HCT116 (cell line): ENCODE measurements at regions not wholly inside any gene's neighbourhood (a gene's known extent, or its start where the extent isn't known, plus 50 kb on each side); places are given as distances from the start of the nearest gene placed in this dataset.
A peak's percentile ranks its signal among the peaks of the same experiment; 100 is the strongest.

Experiments
- ATAC-seq: fragments of 200-7000 bp; cut with Tn5 transposase; 2 replicates; pipeline ENCODE4 v1.9.1; 2020; ENCODE audit warnings: mild to moderate bottlenecking, moderate library complexity
- BruUV-seq: library from RNA; stranded (reverse); fragments of 400-500 nt; replicated peaks from 2 replicates; lab custom pipeline; 2021; lab: Mats Ljungman, UMichigan
- CTCF ChIA-PET: fragments of 300-600 bp; sonication (Branson Sonifier 250); formaldehyde crosslinking; loops from one replicate; lab custom pipeline; 2021; ENCODE audit warnings: antibody characterized with exemption; lab: Charles Lee
- POLR2A ChIA-PET: fragments of 300-600, 350-600 bp; sonication (Branson Sonifier 250); formaldehyde crosslinking; loops from one replicate; lab custom pipeline; 2021; ENCODE audit warnings: antibody characterized with exemption; lab: Charles Lee
- RAD21 ChIA-PET, 2 experiments: fragments of 300-600 bp; sonication (Branson Sonifier 250); formaldehyde crosslinking; loops; one replicate each; lab custom pipeline; 2023; ENCODE audit warnings: low total read pairs in 2 of 2; ENCODE audit not compliant: uncharacterized antibody in 2 of 2, unreplicated experiment in 2 of 2, low non-redundant PET in 1 of 2; lab: Charles Lee
- DNase-seq: peaks from one replicate; pipeline ENCODE4 v3.0.0-alpha.2; 2010; ENCODE audit warnings: low read depth, low spot score
- H2AFZ ChIP-seq: fragments of 200-600 bp; shearing (Covaris generic), sonication (generic); 2 replicates; pipeline ENCODE4 v1.6.1; 2017; ENCODE audit warnings: low read depth, mixed run types, mixed read lengths, antibody characterized with exemption, low read length; ENCODE audit not compliant: poor library complexity, severe bottlenecking
- H3K27ac ChIP-seq: 2 replicates; pipeline ENCODE4 v1.5.1; 2012; ENCODE audit warnings: low read depth, low read length
- H3K27me3 ChIP-seq: fragments of 200-600 bp; sonication (generic); 2 replicates; pipeline ENCODE4 v1.6.1; 2016; ENCODE audit warnings: mixed run types, low read length, mixed read lengths; ENCODE audit not compliant: insufficient read depth
- H3K36me3 ChIP-seq, 2 experiments: fragments of 200-500 bp in 1 of 2; fragments of 200-600 bp in 1 of 2; sonication (Bioruptor generic) in 1 of 2; sonication (generic) in 1 of 2; 2 replicates each; pipeline versions ENCODE4 v1.5.1 to v1.6.1; 2014 to 2016; ENCODE audit warnings: low read length in 2 of 2, inconsistent platforms in 1 of 2, mixed read lengths in 1 of 2, mixed run types in 1 of 2; ENCODE audit not compliant: insufficient read depth in 2 of 2, control insufficient read depth in 1 of 2
- H3K4me1 ChIP-seq, 2 experiments: fragments of 200-600 bp in 1 of 2; sonication (generic) in 1 of 2; 2 replicates each; pipeline versions ENCODE4 v1.5.1 to v1.6.1; 2012 to 2017; ENCODE audit warnings: low read length in 2 of 2, inconsistent platforms in 1 of 2, mild to moderate bottlenecking in 1 of 2, mixed read lengths in 1 of 2, mixed run types in 1 of 2, moderate library complexity in 1 of 2; ENCODE audit not compliant: insufficient read depth in 2 of 2, control insufficient read depth in 1 of 2
- H3K4me2 ChIP-seq: fragments of 200-600 bp; sonication (generic); 2 replicates; pipeline ENCODE4 v1.6.1; 2017; ENCODE audit warnings: mixed run types, low read length, mixed read lengths
- H3K4me3 ChIP-seq, 2 experiments: fragments of 200-600 bp in 1 of 2; sonication (generic) in 1 of 2; replicated peaks in 1 of 2; 2 replicates each; pipeline ENCODE4 v1.5.1; 2011 to 2016; ENCODE audit warnings: low read length in 2 of 2, control low read depth in 1 of 2, low read depth in 1 of 2, mild to moderate bottlenecking in 1 of 2, mixed read lengths in 1 of 2, mixed run types in 1 of 2
- H3K79me2 ChIP-seq: fragments of 200-600 bp; sonication (generic); 2 replicates; pipeline ENCODE4 v1.6.1; 2017; ENCODE audit warnings: mild to moderate bottlenecking, mixed run types, low read length, moderate library complexity, mixed read lengths; ENCODE audit not compliant: insufficient read depth
- H3K9ac ChIP-seq: fragments of 200-600 bp; sonication (generic); 2 replicates; pipeline ENCODE4 v1.6.1; 2016; ENCODE audit warnings: low read length, mixed read lengths
- H3K9me2 ChIP-seq: fragments of 200-600 bp; sonication (generic), shearing (Covaris generic); 2 replicates; pipeline ENCODE4 v1.6.1; 2017; ENCODE audit warnings: mixed run types, mild to moderate bottlenecking, moderate library complexity; ENCODE audit not compliant: insufficient read depth
- H3K9me3 ChIP-seq, 2 experiments: fragments of 200-500 bp in 1 of 2; fragments of 200-600 bp in 1 of 2; sonication (Bioruptor generic) in 1 of 2; sonication (generic) in 1 of 2; 2 replicates each; pipeline ENCODE4 v1.6.1; 2014 to 2017; ENCODE audit warnings: low read length in 2 of 2, mixed read lengths in 2 of 2, inconsistent platforms in 1 of 2, low read depth in 1 of 2, mild to moderate bottlenecking in 1 of 2, mixed run types in 1 of 2, moderate library complexity in 1 of 2; ENCODE audit not compliant: control insufficient read depth in 1 of 2, insufficient read depth in 1 of 2
- H4K20me1 ChIP-seq: fragments of 200-600 bp; sonication (generic), shearing (Covaris generic); 2 replicates; pipeline ENCODE4 v1.6.1; 2017; ENCODE audit warnings: mixed run types, mild to moderate bottlenecking, moderate library complexity; ENCODE audit not compliant: insufficient read depth
- EGR1 ChIP-seq: IDR thresholded peaks from 2 replicates; pipeline ENCODE4 v1.6.1; 2012; ENCODE audit warnings: low read depth
- EZH2 ChIP-seq: fragments of 200-600 bp; sonication (generic); IDR thresholded peaks from 2 replicates; pipeline ENCODE4 v1.6.1; 2017; ENCODE audit warnings: antibody characterized with exemption, mixed run types
- FOSL1 ChIP-seq: IDR thresholded peaks from 2 replicates; pipeline ENCODE4 v1.6.1; 2012; ENCODE audit warnings: low read depth
- POLR2AphosphoS5 ChIP-seq: IDR thresholded peaks from 2 replicates; pipeline ENCODE4 v1.6.1; 2011; ENCODE audit warnings: mild to moderate bottlenecking, low read depth, low read length, moderate library complexity
- SRF ChIP-seq: IDR thresholded peaks from 2 replicates; pipeline ENCODE4 v1.6.1; 2012; ENCODE audit warnings: low read depth
- intact Hi-C: fragments of 100-400 bp; cut with micrococcal nuclease; formaldehyde crosslinking; loops from 2 replicates; pipeline ENCODE4 v1.10.0; 2022

GRCh38 chr20:48480216-48480772 is 347.5 kb downstream of the PREX1 start:
- intact Hi-C loops: no loop called here
- ChIA-PET RAD21 (no interaction called here), POLR2A (no interaction called here), CTCF (no interaction called here)
- no peaks in the 10 kb centered on the region for H3K36me3 ChIP-seq
- ATAC-seq (no peak), DNase-seq (no peak)
- no peaks in the 10 kb centered on the region for H4K20me1 ChIP-seq
- no peak overlapping the region for H2AFZ ChIP-seq
- TF ChIP-seq SRF (no peak), EZH2 (0 out of 2 replicates have a peak, but pooled peaks have one; percentile 25)
- no peak overlapping the region for H3K9ac ChIP-seq
- H3K27ac ChIP-seq: no peak overlapping the region
- no peak overlapping the region for H3K4me3 ChIP-seq
- H3K79me2 ChIP-seq: no peaks in the 10 kb centered on the region
- no peaks in the 10 kb centered on the region for H3K9me2 ChIP-seq
- BruUV-seq: no TSS peak
- H3K4me2 ChIP-seq: no peak overlapping the region
- H3K9me3 ChIP-seq: no peaks in the 10 kb centered on the region
- H3K4me1 ChIP-seq: no peaks in the 10 kb centered on the region
- peaks cover 79% of the 10 kb centered on the region for H3K27me3 ChIP-seq

DNA sequence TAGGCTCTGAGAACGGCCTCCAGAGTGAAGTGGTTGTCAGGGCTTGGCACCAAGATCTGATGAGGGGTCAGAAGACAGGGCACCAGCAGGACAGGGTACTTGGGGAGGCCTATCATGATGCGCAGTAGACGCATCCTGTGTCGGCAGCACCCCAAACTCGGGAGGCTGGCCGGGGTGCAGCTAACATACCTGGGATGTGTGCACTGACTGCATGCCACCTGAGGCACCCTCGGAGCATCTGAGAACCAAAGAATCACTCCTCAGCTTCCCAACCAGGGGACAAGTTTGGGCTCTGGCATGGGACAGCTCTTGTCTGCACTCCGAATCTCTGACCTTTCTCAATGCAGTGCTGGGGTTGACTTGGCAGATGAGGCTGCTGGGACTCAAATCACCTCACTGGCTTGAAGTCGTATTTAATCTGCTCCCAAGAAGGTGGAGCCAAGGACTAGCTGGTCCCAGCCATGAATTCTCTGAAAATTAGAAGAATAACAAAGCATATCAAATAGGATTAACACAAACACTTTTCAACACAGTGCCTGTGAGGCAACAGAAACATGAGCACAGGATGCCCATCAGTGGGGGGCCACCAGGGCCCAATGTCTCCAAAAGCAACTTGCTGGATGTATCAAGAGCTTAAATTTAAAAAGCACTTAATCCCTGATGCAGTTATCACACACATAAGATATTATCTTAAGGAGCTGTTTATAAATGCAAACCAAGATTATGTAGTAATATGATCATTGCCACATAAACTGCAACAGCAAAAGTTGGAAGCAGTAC is 348.8 kb downstream of the PREX1 start:
- BruUV-seq: no TSS peak
- ChIA-PET CTCF (no interaction called here), RAD21 (no interaction called here), POLR2A (no interaction called here)
- Histone ChIP-seq H3K9ac (no peak overlapping the region), H3K9me3 (no peaks in the 10 kb centered on the region), H3K4me1 (no peaks in the 10 kb centered on the region), H3K9me2 (no peaks in the 10 kb centered on the region), H3K27me3 (peaks cover 92% of the 10 kb centered on the region), H3K4me2 (no peak overlapping the region), H2AFZ (no peak overlapping the region)
- DNase-seq: no peak
- ATAC-seq: no peak
- no peak for TF ChIP-seq FOSL1
- TF ChIP-seq POLR2AphosphoS5: no peak
- no peak for TF ChIP-seq EGR1
- 0 out of 2 replicates have a peak, but pooled peaks have one; percentile 42 for TF ChIP-seq EZH2
- TF ChIP-seq, all 23 proteins: peak for 1
- Histone ChIP-seq H3K79me2 (no peaks in the 10 kb centered on the region), H3K27ac (no peak overlapping the region), H4K20me1 (no peaks in the 10 kb centered on the region), H3K4me3 (no peak overlapping the region), H3K36me3 (no peaks in the 10 kb centered on the region)
- intact Hi-C loops: loop anchor here (10.0 kb wide), 1 partner anchor 46 kb away; no protein-coding TSS in a partner anchor
